Right ventricle myocardium superior (tissue), 1 donor: ENCODE measurements at regions not wholly inside any gene's neighbourhood (a gene's known extent, or its start where the extent isn't known, plus 50 kb on each side); places are given as distances from the start of the nearest gene placed in this dataset.

Source experiments
- ATAC-seq: fragments of 200-7000 bp; cut with Tn5 transposase; one replicate; pipeline ENCODE4 v1.9.1; 2020; ENCODE audit warnings: mild to moderate bottlenecking; ENCODE audit not compliant: poor library complexity
- DNase-seq: peaks from one replicate; pipeline ENCODE4 v3.0.0-alpha.2; 2020
- intact Hi-C: fragments of 100-400 bp; cut with DNase I; formaldehyde crosslinking; loops from one replicate; pipeline ENCODE4 v1.11.2; 2022
- donor health status: DM: no; HTN: yes; CAD: no; lungs with severe emphysema.

GRCh38 chr6:90984066-90984465, 397.2 kb upstream of the MAP3K7 start:
- ATAC-seq (no peak), DNase-seq (no peak)
- intact Hi-C loops, result no loop called here

- DNase-seq, result no peak
- no peak for ATAC-seq
- intact Hi-C loops, result no loop called here
Measured at GRCh38 chr6:90983462-90983861, 396.6 kb upstream of the MAP3K7 start.

- no peak for DNase-seq
- intact Hi-C loops, result no loop called here
- no peak for ATAC-seq
Measured at GRCh38 chr6:90982581-90982980, 395.7 kb upstream of the MAP3K7 start.

- no peak for DNase-seq
- ATAC-seq, result no peak
- intact Hi-C loops, result no loop called here
Measured at GRCh38 chr6:90982051-90982450, 395.2 kb upstream of the MAP3K7 start.

GRCh38 chr6:90978046-90978445, 391.2 kb upstream of the MAP3K7 start:
- ATAC-seq, result no peak
- intact Hi-C loops, result no loop called here
- DNase-seq, result no peak

GRCh38 chr6:90977513-90977912, 390.6 kb upstream of the MAP3K7 start:
- intact Hi-C loops, result no loop called here
- DNase-seq, result no peak
- no peak for ATAC-seq

- intact Hi-C loops, result no loop called here
- no peak for ATAC-seq
- no peak for DNase-seq
Measured at GRCh38 chr6:90976341-90976740, 389.5 kb upstream of the MAP3K7 start.

GRCh38 chr6:90975741-90976140, 388.9 kb upstream of the MAP3K7 start:
- no peak for DNase-seq
- intact Hi-C loops, result no loop called here
- ATAC-seq, result no peak

- DNase-seq, result no peak
- no peak for ATAC-seq
- intact Hi-C loops, result no loop called here
Measured at GRCh38 chr6:90973188-90973587, 386.3 kb upstream of the MAP3K7 start.

- ATAC-seq (no peak), DNase-seq (no peak)
- intact Hi-C loops, result no loop called here
Measured at GRCh38 chr6:90970672-90971071, 383.8 kb upstream of the MAP3K7 start.

GRCh38 chr6:90967471-90967870, 380.6 kb upstream of the MAP3K7 start:
- intact Hi-C loops, result no loop called here
- ATAC-seq (no peak), DNase-seq (no peak)

- intact Hi-C loops, result no loop called here
- no peak for ATAC-seq
- DNase-seq, result no peak
Measured at GRCh38 chr6:90960324-90960723, 373.5 kb upstream of the MAP3K7 start.

- intact Hi-C loops, result no loop called here
- no peak for ATAC-seq
- no peak for DNase-seq
Measured at GRCh38 chr6:90955246-90955645, 368.4 kb upstream of the MAP3K7 start.

- DNase-seq, result no peak
- ATAC-seq, result no peak
- intact Hi-C loops, result no loop called here
Measured at GRCh38 chr6:90953405-90954161, 366.7 kb upstream of the MAP3K7 start.

GRCh38 chr6:90952176-90952575, 365.3 kb upstream of the MAP3K7 start:
- intact Hi-C loops, result no loop called here
- no peak for ATAC-seq
- no peak for DNase-seq

- DNase-seq, result no peak
- intact Hi-C loops, result no loop called here
- no peak for ATAC-seq
Measured at GRCh38 chr6:90948540-90948939, 361.7 kb upstream of the MAP3K7 start.

GRCh38 chr6:90947184-90948064, 360.6 kb upstream of the MAP3K7 start:
- intact Hi-C loops, result no loop called here
- DNase-seq (no peak), ATAC-seq (no peak)

GRCh38 chr6:90941885-90942284, 355.0 kb upstream of the MAP3K7 start:
- ATAC-seq (no peak), DNase-seq (no peak)
- intact Hi-C loops, result no loop called here

- no peak for DNase-seq
- peak; percentile 64 for ATAC-seq
- intact Hi-C loops, result no loop called here
Measured at GRCh38 chr6:90940812-90941481, 354.1 kb upstream of the MAP3K7 start.

GRCh38 chr6:90939906-90940305, 353.0 kb upstream of the MAP3K7 start:
- DNase-seq (no peak), ATAC-seq (no peak)
- intact Hi-C loops, result no loop called here
